Panc1 (cell line): ENCODE measurements at regions not wholly inside any gene's neighbourhood (a gene's known extent, or its start where the extent isn't known, plus 50 kb on each side); places are given as distances from the start of the nearest gene placed in this dataset.

Experiments
- ATAC-seq: fragments of 200-7000 bp; cut with Tn5 transposase; 2 replicates; pipeline ENCODE4 v1.9.1; 2020; ENCODE audit warnings: mild to moderate bottlenecking, moderate library complexity
- BruUV-seq: library from RNA; stranded (reverse); fragments of 400-500 nt; replicated peaks from 2 replicates; lab custom pipeline; 2021; lab: Mats Ljungman, UMichigan
- CTCF ChIA-PET: fragments of 300-600 bp; sonication (Branson Sonifier 250); formaldehyde crosslinking; loops from one replicate; lab custom pipeline; 2022; ENCODE audit warnings: antibody characterized with exemption; lab: Charles Lee
- POLR2A ChIA-PET: fragments of 300-600 bp; sonication (Branson Sonifier 250); formaldehyde crosslinking; loops from one replicate; lab custom pipeline; 2022; ENCODE audit warnings: antibody characterized with exemption; lab: Charles Lee
- DNase-seq: peaks from one replicate; pipeline ENCODE4 v3.0.0-alpha.2; 2010; ENCODE audit warnings: low read depth, low spot score
- H3K27ac ChIP-seq: 2 replicates; pipeline ENCODE4 v1.5.1; 2011; ENCODE audit warnings: mild to moderate bottlenecking, low read length, inconsistent platforms
- H3K27me3 ChIP-seq: fragments of 200-500 bp; sonication (Bioruptor generic); 2 replicates; pipeline ENCODE4 v1.6.0; 2014; ENCODE audit warnings: low read length, inconsistent platforms; ENCODE audit not compliant: control insufficient read depth, insufficient read depth
- H3K36me3 ChIP-seq: fragments of 200-500 bp; sonication (Bioruptor generic); 2 replicates; pipeline ENCODE4 v1.5.1; 2014; ENCODE audit warnings: inconsistent platforms, mild to moderate bottlenecking, low read length, moderate library complexity; ENCODE audit not compliant: control insufficient read depth, insufficient read depth
- H3K4me1 ChIP-seq: 2 replicates; pipeline ENCODE4 v1.5.1; 2011; ENCODE audit warnings: inconsistent platforms, mild to moderate bottlenecking, low read length, moderate library complexity; ENCODE audit not compliant: control insufficient read depth, insufficient read depth
- H3K4me3 ChIP-seq, 2 experiments: 2 replicates each; pipeline ENCODE4 v1.5.1; 2011 to 2012; ENCODE audit warnings: low read depth in 2 of 2, low read length in 2 of 2, mild to moderate bottlenecking in 2 of 2, inconsistent platforms in 1 of 2, moderate library complexity in 1 of 2
- H3K9me3 ChIP-seq: fragments of 200-500 bp; sonication (Bioruptor generic); 2 replicates; pipeline ENCODE4 v1.5.1; 2014; ENCODE audit warnings: low read depth, mild to moderate bottlenecking, inconsistent platforms, low read length, moderate library complexity; ENCODE audit not compliant: control insufficient read depth, insufficient read depth
- CTCF ChIP-seq: fragments of 450-650 bp; IDR thresholded peaks from 2 replicates; pipeline ENCODE4 v1.5.1; 2017; ENCODE audit warnings: mild to moderate bottlenecking
- POLR2AphosphoS5 ChIP-seq: IDR thresholded peaks from 2 replicates; pipeline ENCODE4 v1.6.1; 2012; ENCODE audit warnings: mild to moderate bottlenecking, low read depth, low read length, moderate library complexity
- REST ChIP-seq, 2 experiments: IDR thresholded peaks; 2 replicates each; pipeline ENCODE4 v1.6.1; 2011 to 2012; ENCODE audit warnings: low read depth in 2 of 2, control low read depth in 1 of 2, low read length in 1 of 2, mild to moderate bottlenecking in 1 of 2, moderate library complexity in 1 of 2; ENCODE audit not compliant: insufficient read depth in 1 of 2
- SIN3A ChIP-seq: IDR thresholded peaks from 2 replicates; pipeline ENCODE4 v1.6.1; 2012; ENCODE audit warnings: low read depth, mild to moderate bottlenecking, low read length, moderate library complexity, borderline replicate concordance; ENCODE audit not compliant: insufficient read depth
- TCF7L2 ChIP-seq: IDR thresholded peaks from 2 replicates; pipeline ENCODE4 v1.6.1; 2011; ENCODE audit warnings: mild to moderate bottlenecking, low read depth, low read length, inconsistent platforms
- in situ Hi-C: cut with HindIII; loops from 2 replicates; pipeline ENCODE4 v1.10.0; 2016; ENCODE audit warnings: low sequenced_read_pairs, low pct_unique_long_range_greater_than_20kb
- intact Hi-C: fragments of 100-400 bp; cut with micrococcal nuclease; formaldehyde crosslinking; loops from one replicate; pipeline ENCODE4 v1.10.0; 2022; ENCODE audit not compliant: unreplicated experiment

- ChIA-PET CTCF (no interaction called here), POLR2A (no interaction called here)
- in situ Hi-C loops (no loop called here), intact Hi-C loops (no loop called here)
- ATAC-seq (no peak), DNase-seq (no peak)
- Histone ChIP-seq H3K4me3 (no peak overlapping the region), H3K4me1 (no peaks in the 10 kb centered on the region), H3K27me3 (no peaks in the 10 kb centered on the region), H3K9me3 (no peaks in the 10 kb centered on the region), H3K36me3 (no peaks in the 10 kb centered on the region), H3K27ac (no peak overlapping the region)
- BruUV-seq, result no TSS peak
- TF ChIP-seq CTCF (no peak), REST (IDR thresholded peaks at IDR 0.05; ENCODE audit: insufficient read depth in 1 of 2, low read depth in 2 of 2, low read length in 1 of 2) (no peak), POLR2AphosphoS5 (no peak), SIN3A (no peak), TCF7L2 (no peak)
Observed at GRCh38 chr4:45692131-45692735, 431.6 kb downstream of the GABRG1 start.

- no peaks in the 10 kb centered on the region for H3K36me3 ChIP-seq
- BruUV-seq, result no TSS peak
- no peaks in the 10 kb centered on the region for H3K9me3 ChIP-seq
- no peaks in the 10 kb centered on the region for H3K27me3 ChIP-seq
- no peaks in the 10 kb centered on the region for H3K4me1 ChIP-seq
- ChIA-PET POLR2A (no interaction called here), CTCF (no interaction called here)
- intact Hi-C loops (no loop called here), in situ Hi-C loops (no loop called here)
- DNase-seq, result no peak
- no peak overlapping the region for H3K27ac ChIP-seq
- no peak for ATAC-seq
- TF ChIP-seq SIN3A (no peak), REST (IDR thresholded peaks at IDR 0.05; ENCODE audit: insufficient read depth in 1 of 2, low read depth in 2 of 2, low read length in 1 of 2) (no peak), TCF7L2 (no peak), CTCF (no peak), POLR2AphosphoS5 (no peak)
- H3K4me3 ChIP-seq, result no peak overlapping the region
Observed at GRCh38 chr4:45688341-45688740, 435.5 kb downstream of the GABRG1 start.
